DND-41 (cell line): ENCODE measurements at regions not wholly inside any gene's neighbourhood (a gene's known extent, or its start where the extent isn't known, plus 50 kb on each side); places are given as distances from the start of the nearest gene placed in this dataset.
A peak's percentile ranks its signal among the peaks of the same experiment; 100 is the strongest.

Experiments used
- ATAC-seq: fragments of 200-7000 bp; cut with Tn5 transposase; 3 replicates; pipeline ENCODE4 v1.9.1; 2021; ENCODE audit warnings: low read depth; ENCODE audit not compliant: insufficient read depth
- DNase-seq: peaks from one replicate; pipeline ENCODE4 v3.0.0-alpha.2; 2020
- H2AFZ ChIP-seq: 2 replicates; pipeline ENCODE4 v1.6.0; 2012; ENCODE audit warnings: low read depth, low read length
- H3K27ac ChIP-seq: 2 replicates; pipeline ENCODE4 v1.5.1; 2012; ENCODE audit warnings: low read length, inconsistent platforms
- H3K27me3 ChIP-seq: fragments of 200-600 bp; sonication (generic); 2 replicates; pipeline ENCODE4 v1.6.0; 2012; ENCODE audit warnings: low read length, mild to moderate bottlenecking, inconsistent platforms; ENCODE audit not compliant: insufficient read depth, poor library complexity
- H3K36me3 ChIP-seq: 2 replicates; pipeline ENCODE4 v1.5.1; 2012; ENCODE audit warnings: low read length, inconsistent platforms; ENCODE audit not compliant: insufficient read depth
- H3K4me1 ChIP-seq: 2 replicates; pipeline ENCODE4 v1.5.1; 2012; ENCODE audit warnings: mild to moderate bottlenecking, low read length; ENCODE audit not compliant: insufficient read depth
- H3K4me2 ChIP-seq: 2 replicates; pipeline ENCODE4 v1.6.0; 2012; ENCODE audit warnings: mild to moderate bottlenecking, moderate library complexity, low read length, inconsistent platforms; ENCODE audit not compliant: insufficient read depth
- H3K4me3 ChIP-seq, 2 experiments: fragments of 200-600 bp in 1 of 2; shearing (Covaris generic) in 1 of 2; 2 replicates each; pipeline ENCODE4 v1.5.1; 2012 to 2016; ENCODE audit warnings: inconsistent platforms in 2 of 2, low read length in 2 of 2, mild to moderate bottlenecking in 2 of 2, low read depth in 1 of 2, moderate library complexity in 1 of 2
- H3K79me2 ChIP-seq: 2 replicates; pipeline ENCODE4 v1.6.0; 2012; ENCODE audit warnings: low read length, inconsistent platforms; ENCODE audit not compliant: insufficient read depth
- H3K9ac ChIP-seq: 2 replicates; pipeline ENCODE4 v1.6.0; 2012; ENCODE audit warnings: low read depth, mild to moderate bottlenecking, inconsistent platforms, low read length, moderate library complexity
- H3K9me3 ChIP-seq: 2 replicates; pipeline ENCODE4 v1.5.1; 2012; ENCODE audit warnings: low read length, moderate library complexity, mild to moderate bottlenecking, inconsistent platforms; ENCODE audit not compliant: insufficient read depth, severe bottlenecking
- H4K20me1 ChIP-seq: 2 replicates; pipeline ENCODE4 v1.6.0; 2012; ENCODE audit warnings: low read length; ENCODE audit not compliant: insufficient read depth
- EZH2 ChIP-seq: IDR thresholded peaks from 3 replicates; pipeline ENCODE4 v1.6.1; 2012; ENCODE audit warnings: borderline replicate concordance, low read depth, mild to moderate bottlenecking, moderate library complexity, low read length, inconsistent platforms; ENCODE audit not compliant: severe bottlenecking
- TF ChIP-seq, protein P1 (sequence below): IDR thresholded peaks from 2 replicates; pipeline ENCODE4 v1.5.1; 2012; ENCODE audit warnings: borderline replicate concordance, low read length, moderate library complexity, mild to moderate bottlenecking; ENCODE audit not compliant: poor library complexity, severe bottlenecking; ENCODE audit errors: extremely low read depth

DNA sequence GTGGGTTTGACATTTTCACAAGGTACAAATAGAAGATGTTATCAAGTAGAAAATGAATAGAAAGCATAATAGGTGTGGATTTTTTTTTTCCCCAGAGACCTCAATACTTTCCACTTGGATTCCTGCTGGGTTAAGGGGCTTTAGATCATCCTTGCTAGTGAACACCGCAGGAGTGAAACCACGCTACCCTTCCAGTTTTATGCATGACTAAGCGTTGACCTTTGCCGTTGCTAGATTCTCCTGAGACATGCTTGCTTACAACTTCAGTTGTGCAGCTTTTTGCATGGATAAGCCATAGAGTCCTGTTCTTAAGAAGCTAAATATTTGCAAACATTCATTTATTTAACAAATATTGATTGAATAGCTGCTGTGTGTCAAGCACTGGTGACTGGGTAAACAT lies 299.7 kb upstream of the LMCD1 start:
- Histone ChIP-seq H3K9ac (no peak overlapping the region), H3K27me3 (no peaks in the 10 kb centered on the region), H3K36me3 (no peaks in the 10 kb centered on the region), H3K27ac (no peak overlapping the region), H4K20me1 (no peaks in the 10 kb centered on the region), H3K9me3 (no peaks in the 10 kb centered on the region), H3K4me1 (no peaks in the 10 kb centered on the region), H3K79me2 (no peaks in the 10 kb centered on the region), H3K4me2 (no peak overlapping the region), H3K4me3 (no peak overlapping the region), H2AFZ (no peak overlapping the region)
- no peak for ATAC-seq
- no peak for DNase-seq
- TF ChIP-seq EZH2: no peak
- TF ChIP-seq, protein P1, sequence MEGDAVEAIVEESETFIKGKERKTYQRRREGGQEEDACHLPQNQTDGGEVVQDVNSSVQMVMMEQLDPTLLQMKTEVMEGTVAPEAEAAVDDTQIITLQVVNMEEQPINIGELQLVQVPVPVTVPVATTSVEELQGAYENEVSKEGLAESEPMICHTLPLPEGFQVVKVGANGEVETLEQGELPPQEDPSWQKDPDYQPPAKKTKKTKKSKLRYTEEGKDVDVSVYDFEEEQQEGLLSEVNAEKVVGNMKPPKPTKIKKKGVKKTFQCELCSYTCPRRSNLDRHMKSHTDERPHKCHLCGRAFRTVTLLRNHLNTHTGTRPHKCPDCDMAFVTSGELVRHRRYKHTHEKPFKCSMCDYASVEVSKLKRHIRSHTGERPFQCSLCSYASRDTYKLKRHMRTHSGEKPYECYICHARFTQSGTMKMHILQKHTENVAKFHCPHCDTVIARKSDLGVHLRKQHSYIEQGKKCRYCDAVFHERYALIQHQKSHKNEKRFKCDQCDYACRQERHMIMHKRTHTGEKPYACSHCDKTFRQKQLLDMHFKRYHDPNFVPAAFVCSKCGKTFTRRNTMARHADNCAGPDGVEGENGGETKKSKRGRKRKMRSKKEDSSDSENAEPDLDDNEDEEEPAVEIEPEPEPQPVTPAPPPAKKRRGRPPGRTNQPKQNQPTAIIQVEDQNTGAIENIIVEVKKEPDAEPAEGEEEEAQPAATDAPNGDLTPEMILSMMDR: no peak

DNA sequence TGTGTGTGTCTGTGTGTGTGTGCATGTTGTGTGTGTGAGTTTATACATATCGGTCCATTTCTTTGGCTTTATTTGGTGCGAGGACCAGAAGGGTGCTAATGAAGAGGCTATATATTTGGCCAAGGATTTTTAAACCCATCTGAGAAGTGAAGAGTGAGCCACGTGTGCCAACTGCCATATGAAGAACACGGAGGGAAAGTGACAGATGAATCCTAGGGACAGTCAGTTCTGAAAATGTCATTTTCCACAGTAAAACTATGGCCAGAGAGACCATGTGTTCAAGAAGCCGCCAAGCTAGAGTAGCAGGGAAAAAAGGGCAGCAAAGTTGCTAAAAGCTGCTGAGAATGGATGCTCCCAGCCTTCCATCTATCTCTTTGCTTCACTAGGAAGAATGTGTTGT lies 297.3 kb upstream of the LMCD1 start:
- DNase-seq (no peak), ATAC-seq (no peak)
- Histone ChIP-seq H3K4me2 (no peak overlapping the region), H3K4me3 (no peak overlapping the region), H4K20me1 (no peaks in the 10 kb centered on the region), H3K79me2 (no peaks in the 10 kb centered on the region), H3K36me3 (no peaks in the 10 kb centered on the region), H3K9me3 (no peaks in the 10 kb centered on the region), H3K9ac (no peak overlapping the region), H3K27ac (no peak overlapping the region), H3K27me3 (no peaks in the 10 kb centered on the region), H2AFZ (no peak overlapping the region), H3K4me1 (no peaks in the 10 kb centered on the region)
- TF ChIP-seq, protein P1: no peak
- no peak for TF ChIP-seq EZH2

DNA sequence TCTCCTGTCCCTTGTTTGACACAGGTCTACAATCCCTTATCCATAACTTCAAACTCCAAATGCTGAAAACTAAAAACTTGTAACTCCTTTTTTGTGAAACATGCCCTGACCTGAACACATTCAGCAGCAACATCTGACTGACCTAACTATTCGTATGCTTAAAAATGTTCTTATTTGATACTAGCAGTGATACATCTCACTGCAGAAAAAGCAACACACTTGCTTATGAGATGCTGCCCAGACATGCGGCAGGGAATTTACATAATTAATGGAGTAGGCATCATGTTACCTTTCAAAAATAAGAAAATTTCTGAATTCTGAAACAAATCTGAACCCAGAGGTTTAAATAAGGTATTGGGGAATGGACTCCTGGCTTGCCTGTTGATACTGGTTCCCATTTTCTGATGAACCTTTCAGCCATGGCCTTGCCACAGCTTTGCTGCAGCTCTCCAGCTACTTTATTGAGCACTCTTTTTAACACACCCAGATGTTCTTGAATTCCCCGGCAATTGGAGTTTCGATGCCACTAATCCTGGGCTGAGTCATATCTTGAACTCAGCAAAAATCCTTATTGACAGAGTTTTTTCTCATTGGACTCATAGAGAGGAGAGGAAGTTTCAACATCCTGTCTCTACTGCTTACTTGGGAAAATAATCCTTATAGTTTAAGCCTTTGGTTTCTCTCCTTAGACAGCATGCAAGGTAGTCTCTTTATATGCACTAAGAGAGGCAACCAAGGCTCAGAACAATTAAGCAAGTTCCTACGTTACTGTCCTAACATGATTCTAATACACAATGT lies 296.6 kb upstream of the LMCD1 start:
- Histone ChIP-seq H3K9ac (no peak overlapping the region), H3K79me2 (no peaks in the 10 kb centered on the region), H4K20me1 (no peaks in the 10 kb centered on the region), H3K36me3 (no peaks in the 10 kb centered on the region), H3K4me1 (no peaks in the 10 kb centered on the region), H2AFZ (peak overlapping the region; percentile 16; the same call in 1 of the 2 replicates), H3K9me3 (no peaks in the 10 kb centered on the region), H3K27ac (no peak overlapping the region), H3K4me3 (no peak overlapping the region), H3K4me2 (no peak overlapping the region), H3K27me3 (no peaks in the 10 kb centered on the region)
- TF ChIP-seq EZH2: no peak
- TF ChIP-seq, protein P1: no peak
- ATAC-seq (no peak), DNase-seq (no peak)
